GM13977 (cell line): ENCODE measurements at regions not wholly inside any gene's neighbourhood (a gene's known extent, or its start where the extent isn't known, plus 50 kb on each side); places are given as distances from the start of the nearest gene placed in this dataset.

Experiments used
- DNase-seq: peaks from one replicate; pipeline ENCODE4 v3.0.0; 2012; ENCODE audit warnings: low spot score
- CTCF ChIP-seq: IDR thresholded peaks from 2 replicates; pipeline ENCODE4 v1.5.1; 2012; ENCODE audit warnings: mild to moderate bottlenecking, control low read depth; ENCODE audit not compliant: insufficient read depth; ENCODE audit errors: extremely low read depth, missing control alignments
- in situ Hi-C: fragments of 300-500 bp; cut with MboI; formaldehyde crosslinking; loops from one replicate; pipeline ENCODE4 v1.12.0; 2022; ENCODE audit warnings: low sequenced_read_pairs, low pct_unique_long_range_greater_than_20kb, mixed read lengths, inconsistent platforms; ENCODE audit not compliant: unreplicated experiment

- in situ Hi-C loops, result no loop called here
- TF ChIP-seq CTCF, result no peak
- no peak for DNase-seq
Measured at GRCh38 chr19:28201462-28201943, 1011.4 kb downstream of the UQCRFS1 start.

GRCh38 chr19:28199323-28199722, 1013.6 kb downstream of the UQCRFS1 start:
- DNase-seq, result no peak
- no peak for TF ChIP-seq CTCF
- in situ Hi-C loops, result no loop called here

- TF ChIP-seq CTCF, result no peak
- in situ Hi-C loops, result no loop called here
- no peak for DNase-seq
Measured at GRCh38 chr19:28196961-28197360, 1016.0 kb downstream of the UQCRFS1 start.

- TF ChIP-seq CTCF, result no peak
- in situ Hi-C loops, result no loop called here
- DNase-seq, result no peak
Measured at GRCh38 chr19:28196101-28196500, 1016.9 kb downstream of the UQCRFS1 start.

- TF ChIP-seq CTCF, result no peak
- no peak for DNase-seq
- in situ Hi-C loops, result no loop called here
Measured at GRCh38 chr19:28185646-28186045, 1027.3 kb downstream of the UQCRFS1 start.

- DNase-seq, result no peak
- TF ChIP-seq CTCF, result no peak
- in situ Hi-C loops, result no loop called here
Measured at GRCh38 chr19:28184997-28185396, 1028.0 kb downstream of the UQCRFS1 start.

- in situ Hi-C loops, result no loop called here
- no peak for DNase-seq
- TF ChIP-seq CTCF, result no peak
Measured at GRCh38 chr19:28176193-28176592, 1036.8 kb downstream of the UQCRFS1 start.
